ENCODE measurements at regions not wholly inside any gene's neighbourhood (a gene's known extent, or its start where the extent isn't known, plus 50 kb on each side); places are given as distances from the start of the nearest gene placed in this dataset.

- Mint-ChIP-seq H3K4me3 (no peak overlapping the region), H3K27ac (no peak overlapping the region), H3K36me3 (no peaks in the 10 kb centered on the region), H3K4me1 (peaks cover under 1% of the 10 kb centered on the region), H3K9me3 (peaks cover 0 to 2% (median 0%) of the 10 kb centered on the region in 7 donors), H3K27me3 (ENCODE audit: low read depth in 3 of 3) (peaks cover 1 to 14% (median 10%) of the 10 kb centered on the region in 3 donors)
- intact Hi-C loops (cut with micrococcal nuclease) = no loop called here
- Histone ChIP-seq H3K27me3 (ENCODE audit: control insufficient read depth in 2 of 2, insufficient read depth in 2 of 2, low read length in 2 of 2) (peaks cover 0 to 5% of the 10 kb centered on the region in 2 donors), H3K4me3 (replicated peaks in 1 of 3; ENCODE audit: low read depth in 2 of 3, low read length in 3 of 3) (no peak overlapping the region), H3K9ac (ENCODE audit: insufficient read depth, low read length, poor library complexity, severe bottlenecking) (no peak overlapping the region), H4K20me1 (ENCODE audit: insufficient read depth, low read length) (no peaks in the 10 kb centered on the region), H3K4me1 (ENCODE audit: control insufficient read depth in 1 of 2, insufficient read depth in 2 of 2, low read length in 2 of 2) (no peaks in the 10 kb centered on the region), H3K79me2 (ENCODE audit: insufficient read depth, low read length) (no peaks in the 10 kb centered on the region), H3K27ac (ENCODE audit: low read depth in 1 of 2, low read length in 2 of 2) (no peak overlapping the region), H3K9me3 (replicated peaks in 1 of 2; ENCODE audit: control insufficient read depth in 1 of 2, insufficient read depth in 1 of 2, low read length in 2 of 2) (no peaks in the 10 kb centered on the region), H2AFZ (ENCODE audit: insufficient read depth, low read depth, low read length, poor library complexity, severe bottlenecking) (no peak overlapping the region), H3K4me2 (replicated peaks; ENCODE audit: extremely low read depth, low read length, poor library complexity, severe bottlenecking) (no peak overlapping the region), H3K36me3 (replicated peaks in 1 of 2; ENCODE audit: control insufficient read depth in 1 of 2, insufficient read depth in 2 of 2, low read length in 2 of 2) (no peaks in the 10 kb centered on the region)
- 76% methylated on average over 5 of the region's 6 CpGs for WGBS (ENCODE audit: insufficient coverage)
- no peak for TF ChIP-seq CTCF (IDR thresholded peaks at IDR 0.05)
- no peak for DNase-seq
These were observed 311.4 kb upstream of the NCAM1 start for GRCh38 chr11:112649856-112650255.

DNA sequence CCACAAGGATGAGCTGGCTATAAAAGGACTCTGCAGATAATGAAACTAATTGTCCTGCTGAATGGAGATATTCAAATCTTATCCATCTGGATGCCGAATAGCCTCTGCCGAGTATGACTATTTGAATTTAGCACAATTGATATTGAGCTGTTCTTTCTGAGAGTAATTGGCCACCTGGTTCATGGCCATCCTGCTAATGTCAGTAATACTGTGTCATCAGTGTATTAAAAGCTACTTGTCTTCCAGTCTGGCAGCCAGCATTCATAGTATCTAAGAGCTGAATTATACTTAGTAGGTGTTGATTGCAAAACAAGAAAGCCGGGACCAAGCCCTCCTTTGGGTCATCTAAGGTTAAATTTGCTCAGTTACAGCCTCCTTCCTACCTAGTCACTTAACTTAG, 310.7 kb upstream of the NCAM1 start:
- no CpG with 5 or more reads among the region's 3 CpGs for WGBS (ENCODE audit: insufficient coverage)
- H3K79me2 ChIP-seq (ENCODE audit: insufficient read depth, low read length) = no peaks in the 10 kb centered on the region
- H3K27ac Mint-ChIP-seq = no peak overlapping the region
- no peaks in the 10 kb centered on the region for H3K9me3 ChIP-seq (replicated peaks in 1 of 2; ENCODE audit: control insufficient read depth in 1 of 2, insufficient read depth in 1 of 2, low read length in 2 of 2)
- H3K27ac ChIP-seq (ENCODE audit: low read depth in 1 of 2, low read length in 2 of 2) = no peak overlapping the region
- no peaks in the 10 kb centered on the region for H3K36me3 Mint-ChIP-seq
- no peaks in the 10 kb centered on the region for H3K4me1 Mint-ChIP-seq
- H3K9ac ChIP-seq (ENCODE audit: insufficient read depth, low read length, poor library complexity, severe bottlenecking) = no peak overlapping the region
- H3K27me3 Mint-ChIP-seq (ENCODE audit: low read depth in 3 of 3) = peaks cover 1 to 14% (median 8%) of the 10 kb centered on the region in 3 donors
- H3K4me3 ChIP-seq (replicated peaks in 1 of 3; ENCODE audit: low read depth in 2 of 3, low read length in 3 of 3) = no peak overlapping the region
- H3K36me3 ChIP-seq (replicated peaks in 1 of 2; ENCODE audit: control insufficient read depth in 1 of 2, insufficient read depth in 2 of 2, low read length in 2 of 2) = no peaks in the 10 kb centered on the region
- DNase-seq = no peak
- intact Hi-C loops (cut with micrococcal nuclease) = no loop called here
- H2AFZ ChIP-seq (ENCODE audit: insufficient read depth, low read depth, low read length, poor library complexity, severe bottlenecking) = no peak overlapping the region
- H3K27me3 ChIP-seq (ENCODE audit: control insufficient read depth in 2 of 2, insufficient read depth in 2 of 2, low read length in 2 of 2) = peaks cover 0 to 5% of the 10 kb centered on the region in 2 donors
- H3K4me3 Mint-ChIP-seq = no peak overlapping the region
- peaks cover 0 to 2% (median 0%) of the 10 kb centered on the region in 7 donors for H3K9me3 Mint-ChIP-seq
- no peak overlapping the region for H3K4me2 ChIP-seq (replicated peaks; ENCODE audit: extremely low read depth, low read length, poor library complexity, severe bottlenecking)
- no peaks in the 10 kb centered on the region for H4K20me1 ChIP-seq (ENCODE audit: insufficient read depth, low read length)
- no peaks in the 10 kb centered on the region for H3K4me1 ChIP-seq (ENCODE audit: control insufficient read depth in 1 of 2, insufficient read depth in 2 of 2, low read length in 2 of 2)
- TF ChIP-seq CTCF (IDR thresholded peaks at IDR 0.05) = no peak
